ENCODE measurements at regions not wholly inside any gene's neighbourhood (a gene's known extent, or its start where the extent isn't known, plus 50 kb on each side); places are given as distances from the start of the nearest gene placed in this dataset.

- no peak overlapping the region for H3K9ac ChIP-seq (ENCODE audit: extremely low read depth, insufficient read length, low read length)
- no peak overlapping the region for H3K4me2 ChIP-seq (ENCODE audit: insufficient read depth, insufficient read length, low read length)
- H3K27me3 ChIP-seq (ENCODE audit: insufficient read depth, low read length), result no peaks in the 10 kb centered on the region
- H3K14ac ChIP-seq (ENCODE audit: insufficient read depth, low read length), result no peak overlapping the region
- no peaks in the 10 kb centered on the region for H3K79me2 ChIP-seq (ENCODE audit: insufficient read depth, low read length)
- WGBS (ENCODE audit: extremely low coverage, insufficient read length, low lambda C conversion rate), result no CpG with 5 or more reads among the region's 2 CpGs
- H3K9me3 ChIP-seq (ENCODE audit: control insufficient read depth, low read depth, low read length), result no peaks in the 10 kb centered on the region
- no peak overlapping the region for H3K23ac ChIP-seq (ENCODE audit: insufficient read length, low read depth, low read length)
- no peaks in the 10 kb centered on the region for H3K4me1 Mint-ChIP-seq
- H3K4me1 ChIP-seq (ENCODE audit: insufficient read depth, low read length), result no peaks in the 10 kb centered on the region
- H4K20me1 ChIP-seq (ENCODE audit: control insufficient read depth, insufficient read depth, insufficient read length), result no peaks in the 10 kb centered on the region
- no peak overlapping the region for H2AFZ ChIP-seq (ENCODE audit: low read length)
- no peak overlapping the region for H3K18ac ChIP-seq (ENCODE audit: insufficient read length, low read depth, low read length)
- no peaks in the 10 kb centered on the region for H3K23me2 ChIP-seq (ENCODE audit: insufficient read length, low read depth, low read length, poor library complexity, severe bottlenecking)
- H3K27ac ChIP-seq (ENCODE audit: insufficient read length, low read depth, low read length), result no peak overlapping the region
- no peak overlapping the region for H2BK5ac ChIP-seq (ENCODE audit: insufficient read length, low read length)
- no peak overlapping the region for H3K4ac ChIP-seq (ENCODE audit: low read depth, low read length)
- H2BK20ac ChIP-seq (ENCODE audit: low read depth, low read length, poor library complexity, severe bottlenecking), result no peak overlapping the region
- no peak overlapping the region for H4K91ac ChIP-seq (ENCODE audit: insufficient read length, low read depth, low read length)
- no peak overlapping the region for H4K8ac ChIP-seq (replicated peaks; ENCODE audit: insufficient read length, low read depth, low read length)
- H2BK15ac ChIP-seq (ENCODE audit: low read depth, low read length), result no peak overlapping the region
- no peaks in the 10 kb centered on the region; a peak in 2 of 7 replicates for H3K36me3 Mint-ChIP-seq (ENCODE audit: insufficient read depth in 1 of 3, low read depth in 3 of 3)
- DNase-seq, result no peak
- no peak overlapping the region for H4K5ac ChIP-seq (ENCODE audit: insufficient read length, low read depth, low read length)
- H3K56ac ChIP-seq (ENCODE audit: insufficient read length, low read depth, low read length), result no peak overlapping the region
- no peak overlapping the region for H3K4me3 Mint-ChIP-seq
- peaks cover 5 to 11% of the 10 kb centered on the region in 2 experiments; a peak in 4 of 5 replicates for H3K9me3 Mint-ChIP-seq
- no peak overlapping the region for H2AK5ac ChIP-seq (ENCODE audit: insufficient read length, low read length)
- H3K79me1 ChIP-seq (ENCODE audit: insufficient read depth, low read depth, low read length, poor library complexity, severe bottlenecking), result no peaks in the 10 kb centered on the region
- H3K27ac Mint-ChIP-seq, result no peak overlapping the region
- H2BK12ac ChIP-seq (ENCODE audit: insufficient read length, low read depth, low read length), result no peak overlapping the region
- H3T11ph ChIP-seq (ENCODE audit: low read length), result no peak overlapping the region
- H3K27me3 Mint-ChIP-seq (ENCODE audit: low read depth), result no peaks in the 10 kb centered on the region
- H2BK120ac ChIP-seq (ENCODE audit: low read depth, low read length, poor library complexity, severe bottlenecking), result no peak overlapping the region
- TF ChIP-seq CTCF (conservative IDR thresholded peaks at IDR 0.05), result no peak
Observed at GRCh38 chr1:56017336-56017735, 562.0 kb downstream of the PLPP3 start.

All from H9 (cell line).